ENCODE measurements at regions not wholly inside any gene's neighbourhood (a gene's known extent, or its start where the extent isn't known, plus 50 kb on each side); places are given as distances from the start of the nearest gene placed in this dataset.

- TF ChIP-seq CTCF (IDR thresholded peaks at IDR 0.05; ENCODE audit: low read depth, low read length, poor library complexity, severe bottlenecking): no peak
- no peak for TF ChIP-seq EZH2phosphoT487 (IDR thresholded peaks at IDR 0.05; ENCODE audit: borderline replicate concordance, low read length)
Observed at GRCh38 chr21:14763695-14764064, 217.6 kb upstream of the SAMSN1 start.
